Astrocyte (in vitro differentiated cells and primary cell): ENCODE measurements at regions not wholly inside any gene's neighbourhood (a gene's known extent, or its start where the extent isn't known, plus 50 kb on each side); places are given as distances from the start of the nearest gene placed in this dataset.

Experiments used
- DNase-seq: peaks from one replicate; pipeline ENCODE4 v3.0.0-alpha.2; 2010; ENCODE audit warnings: low read depth
- FAIRE-seq: peaks from 2 replicates; lab custom pipeline; 2011; peaks lifted over from hg19 to GRCh38; lab: Jason Lieb, UNC
- H2AFZ ChIP-seq: 2 replicates; pipeline ENCODE4 v1.6.0; 2012; ENCODE audit warnings: low read depth, low read length, inconsistent platforms
- H3K27ac ChIP-seq: 2 replicates; pipeline ENCODE4 v1.5.1; 2011; ENCODE audit warnings: low read depth, low read length, inconsistent platforms
- H3K27me3 ChIP-seq: 2 replicates; pipeline ENCODE4 v1.6.0; 2011; ENCODE audit warnings: low read length, inconsistent platforms; ENCODE audit not compliant: insufficient read depth
- H3K36me3 ChIP-seq: 2 replicates; pipeline ENCODE4 v1.5.1; 2011; ENCODE audit warnings: low read length, inconsistent platforms; ENCODE audit not compliant: insufficient read depth
- H3K4me1 ChIP-seq: 2 replicates; pipeline ENCODE4 v1.5.1; 2011; ENCODE audit warnings: low read length, inconsistent platforms; ENCODE audit not compliant: insufficient read depth
- H3K4me2 ChIP-seq: 2 replicates; pipeline ENCODE4 v1.6.0; 2012; ENCODE audit warnings: low read length, inconsistent platforms
- H3K4me3 ChIP-seq: 2 replicates; pipeline ENCODE4 v1.5.1; 2011; ENCODE audit warnings: low read depth, mild to moderate bottlenecking, low read length, inconsistent platforms; ENCODE audit not compliant: insufficient read depth
- H3K79me2 ChIP-seq: 2 replicates; pipeline ENCODE4 v1.6.0; 2012; ENCODE audit warnings: mild to moderate bottlenecking, low read length, inconsistent platforms; ENCODE audit not compliant: insufficient read depth
- H3K9ac ChIP-seq: 2 replicates; pipeline ENCODE4 v1.6.0; 2012; ENCODE audit warnings: mild to moderate bottlenecking, low read length, inconsistent platforms
- H3K9me3 ChIP-seq: 2 replicates; pipeline ENCODE4 v1.5.1; 2012; ENCODE audit warnings: low read depth, mild to moderate bottlenecking, low read length, inconsistent platforms; ENCODE audit not compliant: insufficient read depth
- H4K20me1 ChIP-seq: 2 replicates; pipeline ENCODE4 v1.6.0; 2012; ENCODE audit warnings: low read length, inconsistent platforms; ENCODE audit not compliant: insufficient read depth
- H3K27ac Mint-ChIP-seq: one replicate; pipeline ENCODE4 v1.8.0; 2021; ENCODE audit warnings: mild to moderate bottlenecking, mixed read lengths; ENCODE audit not compliant: unreplicated experiment
- H3K27me3 Mint-ChIP-seq: one replicate; pipeline ENCODE4 v1.8.0; 2021; ENCODE audit warnings: low read depth, mixed read lengths; ENCODE audit not compliant: unreplicated experiment
- H3K36me3 Mint-ChIP-seq: one replicate; pipeline ENCODE4 v1.8.0; 2021; ENCODE audit warnings: low read depth, mixed read lengths; ENCODE audit not compliant: unreplicated experiment
- H3K4me1 Mint-ChIP-seq: one replicate; pipeline ENCODE4 v1.8.0; 2021; ENCODE audit warnings: low read depth, mixed read lengths; ENCODE audit not compliant: unreplicated experiment
- H3K4me3 Mint-ChIP-seq: one replicate; pipeline ENCODE4 v1.8.0; 2021; ENCODE audit warnings: mild to moderate bottlenecking, moderate library complexity, mixed read lengths; ENCODE audit not compliant: unreplicated experiment
- H3K9me3 Mint-ChIP-seq: one replicate; pipeline ENCODE4 v1.8.0; 2021; ENCODE audit warnings: mild to moderate bottlenecking, mixed read lengths; ENCODE audit not compliant: unreplicated experiment
- EZH2 ChIP-seq: IDR thresholded peaks from 2 replicates; pipeline ENCODE4 v1.6.1; 2012; ENCODE audit warnings: mild to moderate bottlenecking, low read length, inconsistent platforms; ENCODE audit not compliant: insufficient read depth
- TF ChIP-seq, protein P1 (sequence below): IDR thresholded peaks from 2 replicates; pipeline ENCODE4 v1.5.1; 2011; ENCODE audit warnings: low read depth, mild to moderate bottlenecking, inconsistent platforms, low read length, moderate library complexity; ENCODE audit not compliant: insufficient read depth

- peaks cover 63% of the 10 kb centered on the region for H3K36me3 Mint-ChIP-seq
- peaks cover 11% of the 10 kb centered on the region for H3K79me2 ChIP-seq
- no peaks in the 10 kb centered on the region for H3K27me3 Mint-ChIP-seq
- H3K4me1 ChIP-seq = no peaks in the 10 kb centered on the region
- no peak overlapping the region for H3K27ac ChIP-seq
- DNase-seq = no peak
- no peak overlapping the region for H2AFZ ChIP-seq
- TF ChIP-seq EZH2 = no peak
- TF ChIP-seq, protein P1, sequence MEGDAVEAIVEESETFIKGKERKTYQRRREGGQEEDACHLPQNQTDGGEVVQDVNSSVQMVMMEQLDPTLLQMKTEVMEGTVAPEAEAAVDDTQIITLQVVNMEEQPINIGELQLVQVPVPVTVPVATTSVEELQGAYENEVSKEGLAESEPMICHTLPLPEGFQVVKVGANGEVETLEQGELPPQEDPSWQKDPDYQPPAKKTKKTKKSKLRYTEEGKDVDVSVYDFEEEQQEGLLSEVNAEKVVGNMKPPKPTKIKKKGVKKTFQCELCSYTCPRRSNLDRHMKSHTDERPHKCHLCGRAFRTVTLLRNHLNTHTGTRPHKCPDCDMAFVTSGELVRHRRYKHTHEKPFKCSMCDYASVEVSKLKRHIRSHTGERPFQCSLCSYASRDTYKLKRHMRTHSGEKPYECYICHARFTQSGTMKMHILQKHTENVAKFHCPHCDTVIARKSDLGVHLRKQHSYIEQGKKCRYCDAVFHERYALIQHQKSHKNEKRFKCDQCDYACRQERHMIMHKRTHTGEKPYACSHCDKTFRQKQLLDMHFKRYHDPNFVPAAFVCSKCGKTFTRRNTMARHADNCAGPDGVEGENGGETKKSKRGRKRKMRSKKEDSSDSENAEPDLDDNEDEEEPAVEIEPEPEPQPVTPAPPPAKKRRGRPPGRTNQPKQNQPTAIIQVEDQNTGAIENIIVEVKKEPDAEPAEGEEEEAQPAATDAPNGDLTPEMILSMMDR = no peak
- no peaks in the 10 kb centered on the region for H3K27me3 ChIP-seq
- peaks cover 2% of the 10 kb centered on the region for H3K4me1 Mint-ChIP-seq
- H3K4me3 Mint-ChIP-seq = no peak overlapping the region
- peaks cover 4% of the 10 kb centered on the region for H3K36me3 ChIP-seq
- peaks cover 21% of the 10 kb centered on the region for H3K9me3 Mint-ChIP-seq
- no peak overlapping the region for H3K4me3 ChIP-seq
- H3K9ac ChIP-seq = no peak overlapping the region
- H3K4me2 ChIP-seq = no peak overlapping the region
- FAIRE-seq = no peak
- peaks cover 4% of the 10 kb centered on the region for H4K20me1 ChIP-seq
- no peak overlapping the region for H3K27ac Mint-ChIP-seq
- peaks cover 13% of the 10 kb centered on the region for H3K9me3 ChIP-seq
Measured at GRCh38 chr19:27777242-27777641, 1435.7 kb downstream of the UQCRFS1 start.

GRCh38 chr19:27776524-27776923, 1436.4 kb downstream of the UQCRFS1 start:
- Mint-ChIP-seq H3K27ac (no peak overlapping the region), H3K36me3 (peaks cover 70% of the 10 kb centered on the region), H3K9me3 (peaks cover 21% of the 10 kb centered on the region), H3K27me3 (no peaks in the 10 kb centered on the region), H3K4me1 (peaks cover 2% of the 10 kb centered on the region), H3K4me3 (no peak overlapping the region)
- H3K79me2 ChIP-seq = peaks cover 8% of the 10 kb centered on the region
- peaks cover 4% of the 10 kb centered on the region for H3K36me3 ChIP-seq
- no peak for DNase-seq
- H2AFZ ChIP-seq = no peak overlapping the region
- H3K4me3 ChIP-seq = no peak overlapping the region
- FAIRE-seq = no peak
- H3K27ac ChIP-seq = no peak overlapping the region
- H3K9ac ChIP-seq = no peak overlapping the region
- no peaks in the 10 kb centered on the region for H3K27me3 ChIP-seq
- TF ChIP-seq EZH2 = no peak
- TF ChIP-seq, protein P1 = no peak
- H3K4me2 ChIP-seq = no peak overlapping the region
- peaks cover 16% of the 10 kb centered on the region for H3K9me3 ChIP-seq
- peaks cover 3% of the 10 kb centered on the region for H4K20me1 ChIP-seq
- H3K4me1 ChIP-seq = no peaks in the 10 kb centered on the region

DNA sequence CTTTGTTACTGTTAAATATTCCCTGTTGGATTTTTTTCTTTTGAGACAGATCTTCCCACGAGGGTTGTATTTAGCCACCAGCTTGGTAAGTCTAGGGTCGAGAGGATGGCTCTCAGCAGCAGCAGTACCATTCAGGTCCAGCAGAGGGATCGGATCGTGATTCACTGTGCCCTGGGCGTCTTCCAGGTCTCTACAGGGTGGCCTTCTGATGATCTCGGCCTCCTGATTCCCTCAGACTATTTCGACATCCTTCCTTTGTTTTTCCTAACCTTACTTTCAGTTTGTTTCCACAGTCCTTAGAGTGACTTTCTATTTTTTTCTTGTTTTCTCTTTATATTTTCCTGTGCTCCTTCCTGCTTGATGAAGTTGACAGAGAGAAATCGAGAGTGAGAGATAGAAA, 1436.9 kb downstream of the UQCRFS1 start:
- no peak overlapping the region for H3K4me3 Mint-ChIP-seq
- no peak overlapping the region for H2AFZ ChIP-seq
- peaks cover 74% of the 10 kb centered on the region for H3K36me3 Mint-ChIP-seq
- H3K4me1 Mint-ChIP-seq = peaks cover 2% of the 10 kb centered on the region
- no peak overlapping the region for H3K4me3 ChIP-seq
- H3K27me3 ChIP-seq = no peaks in the 10 kb centered on the region
- FAIRE-seq (no peak), DNase-seq (no peak)
- no peak overlapping the region for H3K27ac Mint-ChIP-seq
- H3K27ac ChIP-seq = no peak overlapping the region
- H3K79me2 ChIP-seq = peaks cover 8% of the 10 kb centered on the region
- H4K20me1 ChIP-seq = peaks cover 3% of the 10 kb centered on the region
- no peaks in the 10 kb centered on the region for H3K4me1 ChIP-seq
- H3K9ac ChIP-seq = no peak overlapping the region
- no peak overlapping the region for H3K4me2 ChIP-seq
- peaks cover 4% of the 10 kb centered on the region for H3K36me3 ChIP-seq
- TF ChIP-seq EZH2 = no peak
- TF ChIP-seq, protein P1 = peak; percentile 9
- no peaks in the 10 kb centered on the region for H3K27me3 Mint-ChIP-seq
- peaks cover 23% of the 10 kb centered on the region for H3K9me3 Mint-ChIP-seq
- peaks cover 18% of the 10 kb centered on the region for H3K9me3 ChIP-seq
